Neural cell (in vitro differentiated cells): ENCODE measurements at regions not wholly inside any gene's neighbourhood (a gene's known extent, or its start where the extent isn't known, plus 50 kb on each side); places are given as distances from the start of the nearest gene placed in this dataset.

ENCODE experiments used
- H2AFZ ChIP-seq: fragments of 200-600, 300-800 bp; sonication (generic), shearing (Covaris generic); 2 replicates; pipeline ENCODE4 v1.6.0; 2014; ENCODE audit warnings: low read depth, mild to moderate bottlenecking, antibody characterized with exemption, low read length, moderate library complexity
- H3F3A ChIP-seq: fragments of 200-600 bp; shearing (Covaris generic); 2 replicates; pipeline ENCODE4 v1.6.1; 2016; ENCODE audit warnings: mild to moderate bottlenecking, moderate library complexity, mixed read lengths, antibody characterized with exemption, low read length; ENCODE audit not compliant: insufficient read depth, poor library complexity, severe bottlenecking
- H3K27ac ChIP-seq: fragments of 200-600, 300-800 bp; sonication (generic), shearing (Covaris generic); 2 replicates; pipeline ENCODE4 v1.5.1; 2014; ENCODE audit warnings: mild to moderate bottlenecking, low read length, moderate library complexity
- H3K27me3 ChIP-seq: fragments of 300-800, 200-600 bp; sonication (generic), shearing (Covaris generic); 2 replicates; pipeline ENCODE4 v1.6.0; 2014; ENCODE audit warnings: mild to moderate bottlenecking, low read depth, low read length, moderate library complexity; ENCODE audit not compliant: insufficient read depth
- H3K36me3 ChIP-seq: fragments of 300-800, 200-600 bp; sonication (generic), shearing (Covaris generic); 2 replicates; pipeline ENCODE4 v1.5.1; 2014; ENCODE audit warnings: mild to moderate bottlenecking, antibody characterized with exemption, low read length, moderate library complexity; ENCODE audit not compliant: insufficient read depth
- H3K4me2 ChIP-seq: fragments of 300-800, 200-600 bp; sonication (generic), shearing (Covaris generic); 2 replicates; pipeline ENCODE4 v1.6.0; 2014; ENCODE audit warnings: mild to moderate bottlenecking, low read length
- H3K4me3 ChIP-seq: fragments of 300-800, 200-600 bp; sonication (generic), shearing (Covaris generic); 2 replicates; pipeline ENCODE4 v1.5.1; 2014; ENCODE audit warnings: mild to moderate bottlenecking, low read length, moderate library complexity
- H3K79me2 ChIP-seq: fragments of 200-600 bp; shearing (Covaris generic); replicated peaks from 2 replicates; pipeline ENCODE4 v1.6.0; 2014; ENCODE audit warnings: mild to moderate bottlenecking, low read length, moderate library complexity; ENCODE audit not compliant: insufficient read depth
- H3K9ac ChIP-seq: fragments of 300-800, 200-600 bp; sonication (generic), shearing (Covaris generic); 2 replicates; pipeline ENCODE4 v1.6.1; 2016; ENCODE audit warnings: mild to moderate bottlenecking, low read length, mixed read lengths
- H3K9me2 ChIP-seq: fragments of 200-600 bp; shearing (Covaris generic); 2 replicates; pipeline ENCODE4 v1.6.1; 2016; ENCODE audit warnings: mild to moderate bottlenecking, low read length, mixed read lengths; ENCODE audit not compliant: insufficient read depth
- H3K9me3 ChIP-seq: fragments of 200-600, 300-800 bp; sonication (generic), shearing (Covaris generic); 2 replicates; pipeline ENCODE4 v1.6.1; 2016; ENCODE audit warnings: mild to moderate bottlenecking, mixed run types, low read length, moderate library complexity, mixed read lengths
- H4K20me1 ChIP-seq: fragments of 200-600 bp; shearing (Covaris generic); 2 replicates; pipeline ENCODE4 v1.6.1; 2016; ENCODE audit warnings: mild to moderate bottlenecking, mixed run types; ENCODE audit not compliant: insufficient read depth
- EP300 ChIP-seq: fragments of 450-650 bp; conservative IDR thresholded peaks from 2 replicates; pipeline ENCODE4 v1.6.1; 2014; ENCODE audit warnings: antibody characterized with exemption, mild to moderate bottlenecking, moderate library complexity; ENCODE audit not compliant: poor library complexity, severe bottlenecking
- EZH2 ChIP-seq: fragments of 200-600, 300-800 bp; shearing (Covaris generic), sonication (generic); IDR thresholded peaks from 2 replicates; pipeline ENCODE4 v1.6.1; 2014; ENCODE audit warnings: antibody characterized with exemption, low read length, borderline replicate concordance, mild to moderate bottlenecking; ENCODE audit not compliant: insufficient read depth, poor library complexity, severe bottlenecking
- MXI1 ChIP-seq: fragments of 450-650 bp; conservative IDR thresholded peaks from 2 replicates; pipeline ENCODE4 v1.6.1; 2014; ENCODE audit warnings: antibody characterized with exemption, mild to moderate bottlenecking; ENCODE audit not compliant: poor library complexity, severe bottlenecking
- POLR2AphosphoS5 ChIP-seq: IDR thresholded peaks from 2 replicates; pipeline ENCODE4 v1.6.1; 2012
- RAD21 ChIP-seq: fragments of 450-650 bp; conservative IDR thresholded peaks from 2 replicates; pipeline ENCODE4 v1.6.1; 2014; ENCODE audit warnings: antibody characterized with exemption, mild to moderate bottlenecking, moderate library complexity
- REST ChIP-seq: IDR thresholded peaks from 2 replicates; pipeline ENCODE4 v1.6.1; 2012; ENCODE audit warnings: borderline replicate concordance
- SMC3 ChIP-seq: fragments of 450-650 bp; conservative IDR thresholded peaks from 2 replicates; pipeline ENCODE4 v1.6.1; 2014; ENCODE audit warnings: antibody characterized with exemption, mild to moderate bottlenecking, moderate library complexity; ENCODE audit not compliant: poor library complexity
- TAF1 ChIP-seq: IDR thresholded peaks from 2 replicates; pipeline ENCODE4 v1.6.1; 2012; ENCODE audit warnings: low read depth
- TF ChIP-seq, protein P1 (sequence below): fragments of 450-650 bp; IDR thresholded peaks from 2 replicates; pipeline ENCODE4 v1.5.1; 2014; ENCODE audit warnings: antibody characterized with exemption, mild to moderate bottlenecking, moderate library complexity; ENCODE audit not compliant: poor library complexity, severe bottlenecking

GRCh38 chr5:175261526-175261925 is 182.5 kb downstream of the DRD1 start:
- Histone ChIP-seq H4K20me1 (no peaks in the 10 kb centered on the region), H3F3A (no peaks in the 10 kb centered on the region)
- TF ChIP-seq EP300 (no peak), SMC3 (no peak), POLR2AphosphoS5 (no peak), RAD21 (no peak), REST (no peak), TAF1 (no peak), MXI1 (no peak)
- TF ChIP-seq, protein P1, sequence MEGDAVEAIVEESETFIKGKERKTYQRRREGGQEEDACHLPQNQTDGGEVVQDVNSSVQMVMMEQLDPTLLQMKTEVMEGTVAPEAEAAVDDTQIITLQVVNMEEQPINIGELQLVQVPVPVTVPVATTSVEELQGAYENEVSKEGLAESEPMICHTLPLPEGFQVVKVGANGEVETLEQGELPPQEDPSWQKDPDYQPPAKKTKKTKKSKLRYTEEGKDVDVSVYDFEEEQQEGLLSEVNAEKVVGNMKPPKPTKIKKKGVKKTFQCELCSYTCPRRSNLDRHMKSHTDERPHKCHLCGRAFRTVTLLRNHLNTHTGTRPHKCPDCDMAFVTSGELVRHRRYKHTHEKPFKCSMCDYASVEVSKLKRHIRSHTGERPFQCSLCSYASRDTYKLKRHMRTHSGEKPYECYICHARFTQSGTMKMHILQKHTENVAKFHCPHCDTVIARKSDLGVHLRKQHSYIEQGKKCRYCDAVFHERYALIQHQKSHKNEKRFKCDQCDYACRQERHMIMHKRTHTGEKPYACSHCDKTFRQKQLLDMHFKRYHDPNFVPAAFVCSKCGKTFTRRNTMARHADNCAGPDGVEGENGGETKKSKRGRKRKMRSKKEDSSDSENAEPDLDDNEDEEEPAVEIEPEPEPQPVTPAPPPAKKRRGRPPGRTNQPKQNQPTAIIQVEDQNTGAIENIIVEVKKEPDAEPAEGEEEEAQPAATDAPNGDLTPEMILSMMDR = no peak

GRCh38 chr5:175261037-175261436 is 182.9 kb downstream of the DRD1 start:
- Histone ChIP-seq H3K9ac (no peak overlapping the region), H3K27me3 (no peaks in the 10 kb centered on the region), H2AFZ (no peak overlapping the region), H3K79me2 (no peaks in the 10 kb centered on the region), H3K36me3 (no peaks in the 10 kb centered on the region), H3K4me2 (no peak overlapping the region), H3K27ac (no peak overlapping the region), H3K9me3 (no peaks in the 10 kb centered on the region), H3K4me3 (no peak overlapping the region), H3K9me2 (no peaks in the 10 kb centered on the region), H4K20me1 (no peaks in the 10 kb centered on the region), H3F3A (no peaks in the 10 kb centered on the region)
- TF ChIP-seq EZH2 (no peak), POLR2AphosphoS5 (no peak), EP300 (no peak), REST (no peak), SMC3 (no peak), MXI1 (no peak), RAD21 (no peak), TAF1 (no peak)
- TF ChIP-seq, protein P1 = no peak

More at GRCh38 chr5:175261526-175261925, 182.5 kb downstream of the DRD1 start:
- Histone ChIP-seq H3K4me3 (no peak overlapping the region), H3K4me2 (no peak overlapping the region), H2AFZ (no peak overlapping the region), H3K9ac (no peak overlapping the region), H3K27me3 (no peaks in the 10 kb centered on the region), H3K9me3 (no peaks in the 10 kb centered on the region), H3K9me2 (no peaks in the 10 kb centered on the region), H3K27ac (no peak overlapping the region), H3K79me2 (no peaks in the 10 kb centered on the region), H3K36me3 (no peaks in the 10 kb centered on the region)
